Retinal pigment epithelial cell (primary cell): ENCODE measurements at regions not wholly inside any gene's neighbourhood (a gene's known extent, or its start where the extent isn't known, plus 50 kb on each side); places are given as distances from the start of the nearest gene placed in this dataset.
A peak's percentile ranks its signal among the peaks of the same experiment; 100 is the strongest.

ENCODE experiments used
- DNase-seq: peaks from one replicate; pipeline ENCODE4 v3.0.0-alpha.2; 2010; ENCODE audit warnings: low read depth
- H3K4me3 ChIP-seq: 2 replicates; pipeline ENCODE4 v1.5.1; 2011; ENCODE audit warnings: mild to moderate bottlenecking, low read length, control low read depth, moderate library complexity
- TF ChIP-seq, protein P1 (sequence below): conservative IDR thresholded peaks from 2 replicates; pipeline ENCODE4 v1.5.1; 2011; ENCODE audit warnings: low read depth, low read length, control low read depth, inconsistent platforms

DNA sequence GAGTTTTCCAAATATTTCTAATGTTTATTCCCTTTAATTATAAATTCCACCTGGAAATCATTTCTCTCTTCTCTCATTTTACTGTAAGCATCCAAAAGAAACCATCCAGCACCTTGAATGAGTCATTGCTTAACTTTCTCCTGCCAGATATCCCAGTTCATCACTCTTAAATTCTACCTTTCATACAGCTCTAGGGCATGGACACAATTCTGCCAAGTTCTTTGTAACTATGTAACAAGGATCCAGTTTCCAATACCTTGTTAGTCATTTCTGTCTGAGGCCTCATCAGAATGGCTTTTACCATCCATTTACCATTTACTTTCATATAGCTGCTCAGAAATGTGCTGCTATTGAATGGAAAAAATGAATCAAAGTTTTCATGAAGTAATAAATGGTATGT is 455.4 kb upstream of the TENM4 start:
- TF ChIP-seq, protein P1, sequence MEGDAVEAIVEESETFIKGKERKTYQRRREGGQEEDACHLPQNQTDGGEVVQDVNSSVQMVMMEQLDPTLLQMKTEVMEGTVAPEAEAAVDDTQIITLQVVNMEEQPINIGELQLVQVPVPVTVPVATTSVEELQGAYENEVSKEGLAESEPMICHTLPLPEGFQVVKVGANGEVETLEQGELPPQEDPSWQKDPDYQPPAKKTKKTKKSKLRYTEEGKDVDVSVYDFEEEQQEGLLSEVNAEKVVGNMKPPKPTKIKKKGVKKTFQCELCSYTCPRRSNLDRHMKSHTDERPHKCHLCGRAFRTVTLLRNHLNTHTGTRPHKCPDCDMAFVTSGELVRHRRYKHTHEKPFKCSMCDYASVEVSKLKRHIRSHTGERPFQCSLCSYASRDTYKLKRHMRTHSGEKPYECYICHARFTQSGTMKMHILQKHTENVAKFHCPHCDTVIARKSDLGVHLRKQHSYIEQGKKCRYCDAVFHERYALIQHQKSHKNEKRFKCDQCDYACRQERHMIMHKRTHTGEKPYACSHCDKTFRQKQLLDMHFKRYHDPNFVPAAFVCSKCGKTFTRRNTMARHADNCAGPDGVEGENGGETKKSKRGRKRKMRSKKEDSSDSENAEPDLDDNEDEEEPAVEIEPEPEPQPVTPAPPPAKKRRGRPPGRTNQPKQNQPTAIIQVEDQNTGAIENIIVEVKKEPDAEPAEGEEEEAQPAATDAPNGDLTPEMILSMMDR, result no peak
- no peak overlapping the region for H3K4me3 ChIP-seq
- no peak for DNase-seq

DNA sequence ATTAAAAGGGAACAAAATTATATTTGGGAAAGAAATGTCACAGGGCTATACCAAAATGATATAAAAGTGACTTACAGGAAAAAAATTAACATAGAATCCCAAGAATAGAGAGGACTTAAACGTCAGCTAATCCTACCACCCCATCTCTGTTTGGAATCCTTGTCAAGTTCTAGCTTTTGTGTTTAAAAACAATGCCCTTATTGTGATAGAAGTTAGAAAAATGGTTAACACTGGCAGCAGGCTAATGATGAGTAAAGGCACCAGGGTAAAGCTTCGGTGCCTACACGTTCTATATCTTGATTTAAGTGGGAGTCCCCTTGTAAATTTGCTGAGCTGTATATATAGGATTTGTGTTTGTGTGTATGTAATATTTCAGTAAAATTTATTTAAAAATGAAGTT is 453.3 kb upstream of the TENM4 start:
- no peak for DNase-seq
- H3K4me3 ChIP-seq, result no peak overlapping the region
- TF ChIP-seq, protein P1, result no peak

DNA sequence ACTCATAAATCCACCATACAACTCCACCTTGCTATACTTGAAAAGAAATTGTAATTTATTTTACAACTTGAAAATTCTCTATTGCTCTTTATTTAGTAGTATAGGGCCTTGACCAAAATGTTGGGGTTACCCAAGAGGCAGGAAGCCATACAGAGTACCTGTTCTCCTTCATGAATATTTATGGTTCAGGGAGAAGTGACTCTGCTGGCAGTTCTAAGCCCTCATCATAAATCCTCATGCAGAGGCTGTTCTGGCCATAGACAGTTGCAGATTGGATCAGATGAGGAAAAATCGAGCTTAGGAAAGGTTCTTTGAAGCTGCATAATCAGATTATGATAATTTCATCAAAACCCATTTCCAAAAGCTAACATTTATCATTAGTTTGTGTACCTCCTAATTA is 449.4 kb upstream of the TENM4 start:
- TF ChIP-seq, protein P1, result no peak
- H3K4me3 ChIP-seq, result no peak overlapping the region
- no peak for DNase-seq

DNA sequence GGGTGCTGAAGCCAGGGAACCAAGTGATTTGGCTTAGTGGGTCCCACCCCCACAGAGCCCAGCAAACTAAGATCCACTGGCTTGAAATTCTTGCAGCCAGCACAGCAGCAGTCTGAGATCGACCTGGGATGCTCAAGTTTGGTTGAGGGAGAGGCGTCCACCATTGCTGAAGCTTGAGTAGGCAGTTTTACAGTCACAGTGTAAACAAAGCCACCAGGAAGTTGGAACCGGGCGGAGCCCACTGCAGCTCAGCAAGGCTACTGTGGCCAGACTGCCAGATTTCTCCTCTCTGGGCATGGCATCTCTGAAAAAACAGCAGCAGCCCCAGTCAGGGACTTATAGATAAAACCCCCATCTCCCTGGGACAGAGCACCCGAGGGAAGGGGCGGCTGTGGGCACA is 424.1 kb upstream of the TENM4 start:
- TF ChIP-seq, protein P1, result no peak
- DNase-seq, result no peak
- H3K4me3 ChIP-seq, result no peak overlapping the region

DNA sequence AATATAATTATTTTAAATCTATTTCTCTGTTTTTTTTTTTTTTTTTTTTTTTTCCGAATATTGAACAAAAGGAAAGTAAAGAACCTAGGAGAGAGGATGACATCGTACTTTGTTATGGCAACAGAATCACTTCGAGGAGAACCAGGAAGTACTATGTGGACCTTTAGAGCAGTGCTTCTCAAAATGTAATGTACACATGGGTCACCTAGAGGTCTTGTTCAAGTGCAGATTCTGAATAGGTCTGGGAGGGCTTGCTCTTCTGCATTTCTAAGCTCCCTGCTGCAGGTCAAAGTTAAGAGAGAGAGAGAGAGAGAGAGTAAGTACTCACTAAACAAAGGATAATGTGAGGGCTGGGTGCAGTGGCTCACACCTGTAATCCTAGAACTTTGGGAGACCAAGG is 419.5 kb upstream of the TENM4 start:
- H3K4me3 ChIP-seq, result no peak overlapping the region
- TF ChIP-seq, protein P1, result no peak
- no peak for DNase-seq

DNA sequence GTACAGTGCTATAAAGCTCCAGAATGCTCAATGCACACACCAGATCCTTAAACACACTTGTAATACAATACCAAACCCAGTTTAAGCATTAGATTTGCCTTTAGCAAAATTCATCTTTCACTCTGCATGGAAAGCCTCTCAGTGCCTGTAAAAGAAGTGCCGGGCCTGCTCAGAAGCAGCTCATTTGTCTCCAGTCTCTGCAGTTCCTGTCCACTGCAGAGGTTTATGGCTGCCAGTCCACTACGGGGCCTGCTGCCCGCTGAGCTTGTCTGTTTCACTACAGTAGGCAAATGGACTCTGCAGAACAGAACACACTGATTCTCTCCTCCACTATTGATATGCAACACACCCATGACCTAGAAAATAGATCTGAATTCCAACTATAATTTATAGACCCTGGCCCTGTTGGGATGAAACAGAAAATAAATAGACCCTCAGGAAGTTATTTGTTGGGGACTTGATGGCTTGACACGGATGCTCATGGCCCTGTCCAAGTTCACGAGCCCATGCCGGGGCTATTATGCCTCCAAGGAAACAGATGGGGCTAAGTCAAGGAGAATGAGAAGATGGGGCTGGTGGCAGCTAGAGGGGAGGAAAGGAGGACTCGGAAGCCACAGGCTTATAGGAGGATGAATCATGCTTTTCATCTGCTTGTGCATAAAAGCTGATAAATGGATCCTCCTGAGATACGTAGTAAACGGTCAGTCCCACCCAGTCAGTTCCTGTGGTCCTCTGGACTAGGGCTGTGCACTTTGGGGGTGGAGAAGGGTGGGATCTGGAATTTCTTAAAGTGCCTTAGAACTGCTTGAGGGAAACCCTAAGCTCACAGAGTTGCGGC is 416.8 kb upstream of the TENM4 start:
- DNase-seq, result no peak
- no peak overlapping the region for H3K4me3 ChIP-seq
- TF ChIP-seq, protein P1, result no peak

DNA sequence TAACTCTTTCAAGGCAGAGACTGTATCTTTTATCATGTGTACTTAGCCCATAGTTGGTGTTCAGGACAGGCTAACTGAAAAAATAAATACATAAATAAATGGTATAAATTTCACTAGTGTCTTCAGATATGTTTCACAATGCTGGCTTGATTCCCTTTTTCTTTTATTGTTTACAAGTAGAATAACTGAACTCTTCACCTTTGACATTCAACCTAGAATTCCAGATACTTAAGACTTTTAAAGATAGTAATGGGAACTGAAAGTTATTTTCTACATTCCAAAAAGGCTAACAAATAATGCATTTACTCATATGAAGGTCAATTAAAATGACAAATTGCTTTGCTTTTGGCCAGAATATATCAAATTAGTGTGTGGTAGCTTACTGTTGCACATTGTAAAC is 411.3 kb upstream of the TENM4 start:
- TF ChIP-seq, protein P1, result no peak
- DNase-seq, result peak; percentile 15

More for the DNA sequence above, 411.3 kb upstream of the TENM4 start:
- H3K4me3 ChIP-seq, result no peak overlapping the region
